ENCODE measurements at regions not wholly inside any gene's neighbourhood (a gene's known extent, or its start where the extent isn't known, plus 50 kb on each side); places are given as distances from the start of the nearest gene placed in this dataset.

DNA sequence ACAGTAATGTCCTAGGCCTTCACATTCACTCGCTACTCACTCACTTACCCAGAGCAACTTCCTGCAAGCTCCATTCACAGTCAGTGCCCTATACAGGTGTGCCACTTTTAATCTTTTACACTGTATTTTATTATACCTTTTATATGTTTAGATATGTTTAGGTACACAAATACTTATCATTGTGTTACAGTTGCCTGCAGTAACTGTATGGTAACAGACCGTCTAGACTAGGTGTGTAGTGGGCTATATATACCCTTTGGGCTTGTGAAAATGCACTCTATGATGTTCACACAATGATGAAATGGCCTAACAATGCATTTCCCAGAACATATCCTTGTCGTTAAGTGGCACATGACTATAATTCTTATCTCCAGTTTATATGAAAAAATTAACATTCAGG lies 204.5 kb upstream of the HMCN1 start:
- H3K27me3 ChIP-seq (ENCODE audit: insufficient read depth, low read length): no peaks in the 10 kb centered on the region
- no peak overlapping the region for H3K56ac ChIP-seq (ENCODE audit: insufficient read length, low read depth, low read length)
- no peak overlapping the region for H3K18ac ChIP-seq (ENCODE audit: insufficient read length, low read depth, low read length)
- no peak overlapping the region for H2BK120ac ChIP-seq (ENCODE audit: low read depth, low read length, poor library complexity, severe bottlenecking)
- H2AFZ ChIP-seq (ENCODE audit: low read length): no peak overlapping the region
- H2AK5ac ChIP-seq (ENCODE audit: insufficient read length, low read length): no peak overlapping the region
- no peak overlapping the region for H3K4me3 Mint-ChIP-seq
- H3K4me1 ChIP-seq (ENCODE audit: insufficient read depth, low read length): peaks cover 7% of the 10 kb centered on the region; the same call in 1 of the 2 replicates
- H4K91ac ChIP-seq (ENCODE audit: insufficient read length, low read depth, low read length): no peak overlapping the region
- H3K4me2 ChIP-seq (ENCODE audit: insufficient read depth, insufficient read length, low read length): no peak overlapping the region
- no peaks in the 10 kb centered on the region for H3K23me2 ChIP-seq (ENCODE audit: insufficient read length, low read depth, low read length, poor library complexity, severe bottlenecking)
- H3T11ph ChIP-seq (ENCODE audit: low read length): no peak overlapping the region
- no peak overlapping the region for H3K23ac ChIP-seq (ENCODE audit: insufficient read length, low read depth, low read length)
- no peak overlapping the region for H3K27ac Mint-ChIP-seq
- no peak overlapping the region for H3K27ac ChIP-seq (ENCODE audit: insufficient read length, low read depth, low read length)
- no peak for DNase-seq
- H3K4me1 Mint-ChIP-seq: peaks cover 11 to 15% of the 10 kb centered on the region in 2 experiments
- no peak overlapping the region for H3K4ac ChIP-seq (ENCODE audit: low read depth, low read length)
- no peaks in the 10 kb centered on the region for H4K20me1 ChIP-seq (ENCODE audit: control insufficient read depth, insufficient read depth, insufficient read length)
- H2BK12ac ChIP-seq (ENCODE audit: insufficient read length, low read depth, low read length): no peak overlapping the region
- H4K5ac ChIP-seq (ENCODE audit: insufficient read length, low read depth, low read length): no peak overlapping the region
- WGBS (ENCODE audit: extremely low coverage, insufficient read length, low lambda C conversion rate): no CpG with 5 or more reads among the region's 3 CpGs
- no peak for TF ChIP-seq CTCF (conservative IDR thresholded peaks at IDR 0.05)
- H3K79me2 ChIP-seq (ENCODE audit: insufficient read depth, low read length): no peaks in the 10 kb centered on the region
- no peak overlapping the region for H3K14ac ChIP-seq (ENCODE audit: insufficient read depth, low read length)
- H3K9me3 Mint-ChIP-seq: peaks cover 2 to 7% of the 10 kb centered on the region in 2 experiments; a peak in 4 of 5 replicates
- no peaks in the 10 kb centered on the region; the same call in 1 of the 2 replicates for H3K27me3 Mint-ChIP-seq (ENCODE audit: low read depth)
- no peak overlapping the region for H2BK5ac ChIP-seq (ENCODE audit: insufficient read length, low read length)
- H3K36me3 Mint-ChIP-seq (ENCODE audit: insufficient read depth in 1 of 3, low read depth in 3 of 3): peaks cover 0 to 4% (median under 1%) of the 10 kb centered on the region in 3 experiments; a peak in 5 of 7 replicates
- H3K9me3 ChIP-seq (ENCODE audit: control insufficient read depth, low read depth, low read length): no peaks in the 10 kb centered on the region
- H2BK15ac ChIP-seq (ENCODE audit: low read depth, low read length): no peak overlapping the region
- H2BK20ac ChIP-seq (ENCODE audit: low read depth, low read length, poor library complexity, severe bottlenecking): no peak overlapping the region
- H3K9ac ChIP-seq (ENCODE audit: extremely low read depth, insufficient read length, low read length): no peak overlapping the region
- H3K79me1 ChIP-seq (ENCODE audit: insufficient read depth, low read depth, low read length, poor library complexity, severe bottlenecking): no peaks in the 10 kb centered on the region
- H4K8ac ChIP-seq (replicated peaks; ENCODE audit: insufficient read length, low read depth, low read length): no peak overlapping the region

All from H9 (cell line).